HUES48 (cell line): ENCODE measurements at regions not wholly inside any gene's neighbourhood (a gene's known extent, or its start where the extent isn't known, plus 50 kb on each side); places are given as distances from the start of the nearest gene placed in this dataset.

Experiments
- H3K27ac ChIP-seq: one replicate; pipeline ENCODE4 v1.7.0; 2013; ENCODE audit warnings: low read depth, low read length, inconsistent platforms
- H3K27me3 ChIP-seq: 2 replicates; pipeline ENCODE4 v1.6.1; 2013; ENCODE audit warnings: mild to moderate bottlenecking, low read length; ENCODE audit not compliant: control insufficient read depth, insufficient read depth
- H3K36me3 ChIP-seq: 2 replicates; pipeline ENCODE4 v1.6.1; 2013; ENCODE audit warnings: low read length; ENCODE audit not compliant: control insufficient read depth, insufficient read depth
- H3K4me1 ChIP-seq: 2 replicates; pipeline ENCODE4 v1.6.1; 2013; ENCODE audit warnings: mild to moderate bottlenecking, low read length; ENCODE audit not compliant: control insufficient read depth, insufficient read depth
- H3K4me3 ChIP-seq: 2 replicates; pipeline ENCODE4 v1.5.1; 2013; ENCODE audit warnings: mild to moderate bottlenecking, low read depth, low read length
- H3K9ac ChIP-seq: 2 replicates; pipeline ENCODE4 v1.6.1; 2013; ENCODE audit warnings: mild to moderate bottlenecking, low read depth, low read length, moderate library complexity
- H3K9me3 ChIP-seq: 2 replicates; pipeline ENCODE4 v1.6.1; 2013; ENCODE audit warnings: low read length; ENCODE audit not compliant: control insufficient read depth, insufficient read depth

- Histone ChIP-seq H3K4me1 (peaks cover 18% of the 10 kb centered on the region), H3K27me3 (no peaks in the 10 kb centered on the region), H3K36me3 (no peaks in the 10 kb centered on the region), H3K9me3 (no peaks in the 10 kb centered on the region), H3K4me3 (no peak overlapping the region), H3K27ac (no peak overlapping the region), H3K9ac (no peak overlapping the region)
Observed at GRCh38 chr6:51559059-51559458, 528.4 kb downstream of the PKHD1 start.

- Histone ChIP-seq H3K4me1 (peaks cover 15% of the 10 kb centered on the region), H3K4me3 (no peak overlapping the region), H3K27me3 (no peaks in the 10 kb centered on the region), H3K9ac (no peak overlapping the region), H3K36me3 (no peaks in the 10 kb centered on the region), H3K27ac (no peak overlapping the region), H3K9me3 (no peaks in the 10 kb centered on the region)
Observed at GRCh38 chr6:51562198-51562597, 525.2 kb downstream of the PKHD1 start.
